HG03060 (cell line): ENCODE measurements at regions not wholly inside any gene's neighbourhood (a gene's known extent, or its start where the extent isn't known, plus 50 kb on each side); places are given as distances from the start of the nearest gene placed in this dataset.

Experiments
- ATAC-seq: cut with Tn5 transposase; IDR thresholded peaks from one replicate; pipeline ENCODE4 v1.9.1; 2021; ENCODE audit warnings: low read depth, moderate number of reproducible peaks; ENCODE audit not compliant: unreplicated experiment

GRCh38 chr7:130923930-130924329, 189.9 kb upstream of the KLF14 start:
- ATAC-seq: no peak

- ATAC-seq: no peak
Measured at GRCh38 chr7:130925136-130925794, 191.3 kb upstream of the KLF14 start.

- ATAC-seq: no peak
Measured at GRCh38 chr7:130926001-130926691, 192.1 kb upstream of the KLF14 start.

GRCh38 chr7:130927062-130927461, 193.1 kb upstream of the KLF14 start:
- no peak for ATAC-seq

- ATAC-seq: no peak
Measured at GRCh38 chr7:130927564-130927963, 193.6 kb upstream of the KLF14 start.

GRCh38 chr7:130929896-130930659, 196.1 kb upstream of the KLF14 start:
- ATAC-seq: no peak

GRCh38 chr7:130930681-130931080, 196.7 kb upstream of the KLF14 start:
- no peak for ATAC-seq

GRCh38 chr7:130931423-130931822, 197.4 kb upstream of the KLF14 start:
- no peak for ATAC-seq

- no peak for ATAC-seq
Measured at GRCh38 chr7:130932088-130932487, 198.1 kb upstream of the KLF14 start.

- no peak for ATAC-seq
Measured at GRCh38 chr7:130932667-130933432, 198.8 kb upstream of the KLF14 start.

- no peak for ATAC-seq
Measured at GRCh38 chr7:130933919-130934318, 199.9 kb upstream of the KLF14 start.

- ATAC-seq: no peak
Measured at GRCh38 chr7:130935564-130936157, 201.7 kb upstream of the KLF14 start.

- ATAC-seq: no peak
Measured at GRCh38 chr7:130936202-130936931, 202.4 kb upstream of the KLF14 start.

- no peak for ATAC-seq
Measured at GRCh38 chr7:130937016-130937415, 203.0 kb upstream of the KLF14 start.

- no peak for ATAC-seq
Measured at GRCh38 chr7:130937830-130938229, 203.8 kb upstream of the KLF14 start.

- ATAC-seq: no peak
Measured at GRCh38 chr7:130938661-130939060, 204.7 kb upstream of the KLF14 start.

GRCh38 chr7:130939321-130940095, 205.5 kb upstream of the KLF14 start:
- ATAC-seq: no peak

GRCh38 chr7:130940326-130940725, 206.3 kb upstream of the KLF14 start:
- no peak for ATAC-seq

GRCh38 chr7:130940907-130941306, 206.9 kb upstream of the KLF14 start:
- ATAC-seq: no peak
